ENCODE measurements at regions not wholly inside any gene's neighbourhood (a gene's known extent, or its start where the extent isn't known, plus 50 kb on each side); places are given as distances from the start of the nearest gene placed in this dataset.

DNA sequence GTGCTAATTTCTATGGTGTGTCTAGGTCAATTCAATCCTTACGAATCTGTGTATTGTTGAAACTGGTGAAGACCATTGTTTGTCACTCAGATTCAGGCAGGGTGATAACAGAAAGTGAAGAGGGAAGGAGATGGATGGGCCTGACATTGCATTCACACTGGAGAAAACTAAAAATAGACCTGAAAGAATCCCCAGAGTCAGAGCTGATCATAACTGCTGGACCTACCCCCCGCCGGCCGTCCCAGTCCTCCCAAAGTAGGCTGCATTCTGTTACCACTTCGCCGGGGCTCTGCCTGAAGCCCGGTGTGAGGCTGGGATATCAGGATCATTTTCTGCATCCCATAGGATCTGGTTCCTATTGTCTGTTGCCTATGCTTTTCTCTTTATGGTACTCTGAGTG lies 121.1 kb downstream of the NUF2 start:
- TF ChIP-seq NFRKB (IDR thresholded peaks at IDR 0.05) = no peak
- TF ChIP-seq BHLHE40 (IDR thresholded peaks at IDR 0.05; ENCODE audit: borderline replicate concordance) = no peak
- no peak for TF ChIP-seq SP1 (IDR thresholded peaks at IDR 0.05)
- no peak for TF ChIP-seq LEF1 (IDR thresholded peaks at IDR 0.05; ENCODE audit: borderline replicate concordance)
- no peak for TF ChIP-seq ARNT (IDR thresholded peaks at IDR 0.05)
- TF ChIP-seq SUZ12 (IDR thresholded peaks at IDR 0.05) = no peak
- TF ChIP-seq ZNF384 (IDR thresholded peaks at IDR 0.05) = no peak
- TF ChIP-seq L3MBTL2 (conservative IDR thresholded peaks at IDR 0.05) = no peak
- TF ChIP-seq PKNOX1 (IDR thresholded peaks at IDR 0.05) = no peak
- TF ChIP-seq HDGF (IDR thresholded peaks at IDR 0.05; ENCODE audit: borderline replicate concordance) = no peak
- TF ChIP-seq TARDBP (IDR thresholded peaks at IDR 0.05) = no peak
